Activated naive CD4-positive, alpha-beta T cell treated with Interleukin-2 at 50 U/mL for 16 hours (primary cell): ENCODE measurements at regions not wholly inside any gene's neighbourhood (a gene's known extent, or its start where the extent isn't known, plus 50 kb on each side); places are given as distances from the start of the nearest gene placed in this dataset.

Source experiments
- DNase-seq: peaks from one replicate; pipeline ENCODE4 v3.0.0-alpha.2; 2020

DNA sequence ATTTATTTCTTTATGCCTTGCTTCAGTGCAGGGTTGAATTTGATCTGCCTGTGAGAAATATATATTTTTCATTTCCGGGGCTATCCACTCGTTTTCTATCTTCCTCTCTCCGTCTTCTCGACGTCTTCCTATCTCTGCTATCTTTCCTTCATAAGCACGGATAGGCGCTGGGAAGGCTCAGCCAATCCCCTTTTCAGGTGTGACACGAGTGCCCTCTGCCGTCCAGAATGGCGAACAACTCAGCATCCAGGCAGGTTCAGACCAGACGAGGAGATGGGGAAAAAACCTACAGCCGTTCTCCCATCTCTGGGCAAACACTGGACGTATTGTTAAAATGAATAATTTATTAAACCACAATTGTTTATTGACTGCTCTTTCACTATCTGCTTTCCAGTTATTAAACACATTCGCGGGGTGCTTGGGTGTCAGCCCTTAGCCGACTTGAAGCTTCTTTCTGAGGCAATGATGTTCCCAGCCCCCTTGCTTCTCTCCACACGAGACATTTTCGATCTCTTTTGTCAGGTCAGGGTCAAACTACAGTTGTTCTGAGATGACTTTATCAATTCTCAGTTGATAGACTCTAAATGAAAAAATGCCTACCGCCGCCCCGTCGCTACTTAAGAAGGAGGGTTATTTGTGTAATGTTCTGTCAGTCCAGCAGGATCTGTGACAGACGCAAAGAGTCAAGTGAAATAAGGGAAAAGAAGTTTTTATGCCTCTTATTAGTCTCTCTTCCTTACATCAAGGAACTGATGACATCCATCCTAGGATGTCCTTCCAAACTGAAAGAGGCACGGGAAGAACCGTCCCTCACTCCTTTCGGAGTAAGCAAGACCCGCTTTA is 96.3 kb upstream of the NOCT start:
- peak; percentile 50 for DNase-seq

- no peak for DNase-seq
These were observed 97.3 kb upstream of the NOCT start for GRCh38 chr4:138918169-138918869.

GRCh38 chr4:138916763-138917162 is 98.8 kb upstream of the NOCT start:
- DNase-seq: no peak

DNA sequence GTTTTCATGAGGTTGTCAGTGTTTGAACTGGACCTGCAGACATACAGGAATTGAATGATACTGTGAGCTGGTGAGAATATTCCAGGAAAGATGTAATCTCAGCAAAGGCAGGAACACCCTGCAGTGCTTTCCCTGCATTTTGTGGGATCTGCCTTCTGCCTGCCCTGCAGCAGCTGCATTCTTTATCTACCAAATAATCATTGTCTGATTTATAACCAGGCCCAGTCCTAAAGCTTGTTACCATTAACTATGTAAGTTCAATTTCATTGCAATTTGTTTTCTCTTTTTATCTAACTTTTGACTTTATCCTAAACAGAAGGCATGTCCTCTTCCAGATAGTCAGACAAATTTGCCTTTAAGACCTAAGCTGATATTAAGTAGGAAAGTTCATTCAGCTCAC is 99.8 kb upstream of the NOCT start:
- DNase-seq: no peak

- no peak for DNase-seq
These were observed 102.8 kb upstream of the NOCT start for GRCh38 chr4:138912704-138913340.

- DNase-seq: no peak
These were observed 103.5 kb upstream of the NOCT start for GRCh38 chr4:138911909-138912703.

GRCh38 chr4:138910914-138911336 is 104.7 kb upstream of the NOCT start:
- DNase-seq: no peak

- DNase-seq: no peak
These were observed 105.2 kb upstream of the NOCT start for GRCh38 chr4:138910195-138910913.

DNA sequence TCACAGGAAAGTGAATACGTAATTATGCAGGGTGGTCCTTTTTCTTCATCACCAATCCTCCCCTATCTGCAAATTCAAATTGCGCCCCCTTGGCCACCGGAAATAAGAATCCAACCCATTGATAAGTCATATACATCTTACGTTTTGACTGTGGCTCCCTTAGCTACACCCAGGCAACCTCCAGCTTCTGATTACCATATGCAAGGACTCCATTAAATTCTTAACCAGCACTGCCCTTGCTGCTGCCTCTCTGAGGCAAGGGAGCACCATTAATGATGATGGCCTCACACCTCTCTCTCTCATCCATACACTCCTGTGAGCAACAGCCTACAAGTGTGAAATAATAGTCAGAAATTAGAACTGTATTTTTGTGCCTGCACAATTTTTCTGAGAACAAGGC is 106.0 kb upstream of the NOCT start:
- no peak for DNase-seq

DNA sequence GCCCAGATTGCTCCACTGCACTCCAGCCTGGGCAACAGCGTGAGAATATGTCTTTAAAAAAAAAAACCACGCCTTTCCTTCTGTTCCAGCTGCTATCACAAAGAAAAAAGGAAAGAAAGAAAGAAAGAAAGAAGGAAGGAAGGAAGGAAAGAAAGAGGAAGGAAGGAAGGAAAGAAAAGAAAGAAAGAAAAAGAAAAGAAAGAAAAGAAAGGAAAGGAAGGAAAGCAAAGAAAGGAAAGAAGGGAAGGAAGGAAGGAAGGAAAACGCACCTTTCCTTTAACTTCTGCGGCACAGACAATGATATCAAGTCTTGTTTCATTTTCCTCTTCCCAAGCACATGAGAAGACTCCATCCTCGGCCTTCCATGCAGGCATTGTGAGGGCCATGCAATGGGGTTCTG is 107.4 kb upstream of the NOCT start:
- no peak for DNase-seq

- no peak for DNase-seq
These were observed 108.4 kb upstream of the NOCT start for GRCh38 chr4:138907174-138907573.

GRCh38 chr4:138904793-138905192 is 110.8 kb upstream of the NOCT start:
- no peak for DNase-seq

DNA sequence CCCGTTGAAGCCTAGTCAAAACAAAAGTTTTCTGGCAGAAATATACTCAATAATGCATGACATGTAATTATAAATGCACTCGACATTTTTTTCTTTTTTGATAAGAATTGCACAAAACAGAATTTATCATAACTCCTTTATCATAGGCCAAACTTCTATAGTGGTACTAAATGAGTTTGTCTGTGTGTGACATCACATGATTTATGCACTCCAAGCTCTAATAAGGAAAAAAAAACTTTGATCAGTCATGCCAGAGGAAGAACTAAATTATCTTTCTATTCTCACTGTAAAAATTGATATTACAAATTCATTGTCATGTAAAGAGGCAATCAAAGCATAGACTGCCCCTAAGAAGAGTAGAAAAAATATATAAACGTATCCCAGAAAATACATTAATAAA is 112.4 kb upstream of the NOCT start:
- DNase-seq: no peak

DNA sequence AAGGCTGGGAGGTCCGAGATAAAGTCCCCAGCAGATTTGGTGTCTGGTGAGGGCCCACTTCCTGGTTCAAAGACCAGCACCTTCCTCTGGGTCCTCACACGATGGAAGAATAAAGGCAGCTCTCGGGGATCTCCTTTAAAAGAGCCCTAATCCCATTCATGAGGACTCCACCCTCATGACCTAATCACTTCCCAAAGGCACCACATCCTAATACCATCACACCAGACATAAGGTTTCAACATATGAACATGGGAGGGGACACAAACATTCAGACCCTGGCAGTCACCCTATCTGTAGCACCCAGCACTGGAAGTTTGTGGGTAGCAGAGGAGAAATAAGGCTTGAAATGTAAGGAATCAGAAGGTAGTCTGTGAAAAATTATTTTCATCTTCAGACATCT is 112.9 kb upstream of the NOCT start:
- no peak for DNase-seq

DNA sequence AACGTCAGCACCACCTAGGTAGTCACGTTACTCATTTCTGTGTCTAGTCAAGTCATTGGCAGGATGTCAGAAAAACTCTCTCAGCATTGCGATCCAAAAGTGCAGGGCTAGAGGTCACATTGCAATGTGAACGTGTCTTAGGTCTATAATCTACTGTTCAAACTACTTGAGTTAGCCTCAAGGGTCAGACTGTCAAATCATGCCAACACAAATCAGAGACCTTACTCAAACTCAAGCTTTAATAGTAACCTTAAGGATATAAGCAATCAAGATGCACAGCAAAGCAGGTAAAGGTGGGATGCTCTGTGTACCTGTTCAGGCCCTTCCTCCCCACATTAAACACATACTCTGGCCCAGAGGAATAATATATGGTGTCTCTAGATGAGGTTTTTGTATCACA is 114.4 kb upstream of the NOCT start:
- no peak for DNase-seq

DNA sequence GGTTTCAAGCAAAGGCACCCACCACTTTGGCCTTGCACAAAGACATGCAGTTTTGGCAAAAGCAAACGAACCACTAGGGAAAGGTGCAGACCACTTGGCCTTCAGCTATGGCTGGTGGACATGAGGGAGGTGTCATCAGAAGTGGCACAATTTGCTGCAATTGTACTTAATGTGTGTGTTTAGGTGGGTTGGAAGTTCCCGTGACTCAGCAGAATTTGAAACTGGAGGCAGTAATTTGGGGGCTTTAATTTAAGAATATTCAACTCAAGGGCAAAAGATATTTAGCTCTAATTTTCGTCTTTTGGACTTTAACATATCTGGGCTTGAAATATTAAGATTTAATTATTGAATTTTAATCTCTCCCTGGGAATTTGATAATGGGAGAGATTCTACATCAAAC is 115.6 kb upstream of the NOCT start:
- no peak for DNase-seq

GRCh38 chr4:138898282-138898681 is 117.3 kb upstream of the NOCT start:
- DNase-seq: no peak

DNA sequence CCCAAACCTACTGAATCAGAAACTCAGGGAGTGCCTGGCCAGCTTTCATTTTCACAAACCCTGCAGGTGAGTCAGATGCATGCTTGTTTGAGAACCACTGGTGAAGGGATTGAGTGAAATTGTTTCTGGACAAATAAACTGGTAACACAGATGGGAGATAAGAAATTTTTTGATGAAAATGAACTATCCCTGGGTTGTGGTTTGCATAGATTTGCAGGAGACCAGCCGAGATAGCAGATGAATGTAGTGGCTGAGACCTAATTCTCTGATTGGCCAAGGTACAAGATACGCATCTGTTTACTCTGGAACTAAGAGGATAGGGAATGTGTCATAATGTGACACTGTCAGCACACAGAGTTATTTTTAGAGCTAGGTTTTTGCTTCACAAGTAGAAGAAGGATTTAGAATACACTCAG is 117.8 kb upstream of the NOCT start:
- no peak for DNase-seq

- DNase-seq: no peak
These were observed 120.9 kb upstream of the NOCT start for GRCh38 chr4:138894709-138895108.

GRCh38 chr4:138894011-138894410 is 121.6 kb upstream of the NOCT start:
- no peak for DNase-seq

DNA sequence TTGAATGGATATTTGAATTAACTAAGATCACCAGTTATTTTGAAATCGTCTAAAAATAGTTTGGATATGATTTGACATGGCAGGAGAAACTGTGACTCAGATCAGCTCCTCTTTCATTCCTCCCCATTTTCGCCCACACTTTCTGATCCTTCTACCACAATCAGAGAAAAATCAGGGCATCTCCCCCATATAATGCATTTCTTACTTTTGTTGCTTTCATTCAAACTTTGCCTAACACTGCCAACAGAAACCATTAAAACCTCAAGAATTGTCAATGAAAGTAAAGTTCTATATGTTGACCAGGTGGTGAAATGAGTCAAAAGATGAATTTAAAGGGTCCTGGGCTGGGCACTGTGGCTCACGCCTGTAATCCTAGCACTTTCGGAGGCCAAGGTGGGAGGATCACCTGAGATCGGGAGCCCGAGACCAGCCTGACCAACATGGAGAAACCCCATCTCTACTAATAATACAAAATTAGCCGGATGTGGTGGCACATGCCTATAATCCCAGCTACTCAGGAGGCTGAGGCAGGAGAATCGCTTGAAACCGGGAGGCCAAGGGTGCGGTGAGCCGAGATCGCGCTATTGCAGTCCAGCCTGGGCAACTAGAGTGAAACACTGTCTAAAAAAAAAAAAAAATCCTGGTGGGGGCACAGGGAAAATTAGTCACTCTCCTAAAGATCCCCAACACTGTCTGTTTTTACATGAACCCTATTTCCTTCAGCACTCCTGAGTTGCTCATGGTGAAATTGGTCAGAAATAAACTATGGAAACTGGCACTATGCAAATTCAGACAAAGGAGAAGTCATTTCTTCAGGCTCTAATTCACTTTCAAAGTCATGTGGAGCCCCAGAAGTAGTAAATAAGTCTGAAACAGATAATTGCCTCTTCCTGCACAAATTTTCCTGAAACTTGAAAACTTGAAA is 122.8 kb upstream of the NOCT start:
- DNase-seq: no peak
